GM10248 (cell line): ENCODE measurements at regions not wholly inside any gene's neighbourhood (a gene's known extent, or its start where the extent isn't known, plus 50 kb on each side); places are given as distances from the start of the nearest gene placed in this dataset.

Source experiments
- CTCF ChIA-PET: fragments of 300-600 bp; sonication (Branson Sonifier 250); formaldehyde crosslinking; extraction: SDS; loops from one replicate; lab custom pipeline; 2021; ENCODE audit warnings: antibody characterized with exemption; lab: Yijun Ruan, JAX
- POLR2A ChIA-PET: fragments of 350-650 bp; sonication (Branson Sonifier 250); formaldehyde crosslinking; extraction: SDS; loops from one replicate; lab custom pipeline; 2020; ENCODE audit warnings: antibody characterized with exemption; lab: Yijun Ruan, JAX
- DNase-seq: peaks from one replicate; pipeline ENCODE4 v3.0.0; 2012; ENCODE audit errors: extremely low spot score
- CTCF ChIP-seq: IDR thresholded peaks from 2 replicates; pipeline ENCODE4 v1.5.1; 2012; ENCODE audit warnings: mild to moderate bottlenecking, low read depth; ENCODE audit errors: extremely low read depth, missing control alignments, control extremely low read depth

GRCh38 chr13:28568286-28568685, 73.4 kb upstream of the FLT1 start:
- ChIA-PET CTCF (interaction anchor here (0.7 kb wide), 1 partner anchor 63 kb away, joined by 3 read pairs; no protein-coding TSS in a partner anchor), POLR2A (no interaction called here)
- no peak for DNase-seq
- TF ChIP-seq CTCF: no peak

DNA sequence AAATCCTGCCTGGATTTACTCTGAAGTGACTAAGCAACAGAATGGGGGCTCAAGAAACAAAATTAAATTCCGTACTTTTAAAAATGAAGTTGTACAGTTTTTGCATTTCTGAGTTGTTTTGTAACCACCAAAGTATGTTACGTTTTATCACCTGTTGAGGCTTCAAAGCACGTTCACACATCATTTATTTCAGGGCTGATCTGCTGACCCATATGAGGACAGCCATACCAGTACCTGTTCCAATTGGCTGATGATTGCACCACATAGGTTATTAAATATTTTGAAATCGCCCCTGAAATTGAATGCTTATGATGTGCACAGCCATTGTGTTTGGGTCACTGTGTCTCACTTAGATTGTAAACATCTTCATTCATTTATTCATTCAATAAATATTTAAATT, 72.0 kb upstream of the FLT1 start:
- DNase-seq: no peak
- TF ChIP-seq CTCF: no peak
- CTCF ChIA-PET: interaction anchor here (0.6 kb wide), 1 partner anchor 14 kb away, joined by 3 read pairs; no protein-coding TSS in a partner anchor
- POLR2A ChIA-PET: no interaction called here

DNA sequence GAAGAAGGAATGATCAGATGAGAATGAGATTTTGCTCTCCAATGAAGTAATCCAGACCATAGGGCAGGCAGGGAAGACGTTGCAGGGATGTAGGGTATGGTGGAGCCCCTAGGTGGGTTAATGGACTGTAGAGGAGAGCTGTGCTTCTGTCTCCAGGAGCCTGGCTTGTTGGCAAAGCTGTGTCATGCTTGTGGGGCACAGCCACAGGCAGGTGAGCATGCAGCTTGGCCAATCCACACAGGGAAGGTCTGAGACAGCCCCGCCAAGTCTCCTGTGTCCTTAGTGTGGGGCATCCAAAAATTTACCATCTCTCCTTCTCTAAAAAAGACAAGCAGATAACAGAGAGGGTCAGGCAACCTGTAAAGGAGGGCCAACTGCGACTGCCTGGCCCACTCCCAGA, 71.4 kb upstream of the FLT1 start:
- no peak for DNase-seq
- ChIA-PET CTCF (interaction anchor here (0.6 kb wide), 1 partner anchor 14 kb away, joined by 3 read pairs; no protein-coding TSS in a partner anchor), POLR2A (no interaction called here)
- TF ChIP-seq CTCF: no peak

- TF ChIP-seq CTCF: no peak
- ChIA-PET CTCF (interaction anchor here (1.4 kb wide), 1 partner anchor 11 kb away, joined by 5 read pairs; no protein-coding TSS in a partner anchor), POLR2A (no interaction called here)
- no peak for DNase-seq
These were observed 69.1 kb upstream of the FLT1 start for GRCh38 chr13:28564030-28564429.

DNA sequence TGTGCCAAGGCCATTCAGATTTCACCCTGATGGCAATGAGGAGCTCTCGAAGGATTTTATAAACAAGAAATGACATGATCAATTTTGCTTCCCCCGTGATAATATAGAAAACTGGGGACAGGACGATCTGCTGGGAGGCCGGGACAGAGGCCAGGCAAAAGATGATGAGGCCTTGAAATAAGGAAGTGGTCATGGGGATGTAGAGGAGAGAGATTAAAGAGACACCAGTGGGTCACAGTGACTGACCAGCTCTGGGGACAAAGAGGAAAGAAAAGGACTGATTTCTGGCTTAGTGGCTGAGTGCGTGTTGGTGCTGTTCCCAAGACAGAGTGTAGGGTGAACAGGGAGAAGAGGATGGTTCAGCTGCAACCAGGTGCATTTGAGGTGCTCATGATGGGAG, 68.7 kb upstream of the FLT1 start:
- no peak for TF ChIP-seq CTCF
- ChIA-PET POLR2A (no interaction called here), CTCF (interaction anchor here (1.4 kb wide), 1 partner anchor 10 kb away, joined by 5 read pairs; no protein-coding TSS in a partner anchor)
- no peak for DNase-seq

- ChIA-PET CTCF (interaction anchor here (2.1 kb wide), 1 partner anchor 12 kb away, joined by 4 read pairs; no protein-coding TSS in a partner anchor), POLR2A (no interaction called here)
- no peak for TF ChIP-seq CTCF
- no peak for DNase-seq
These were observed 65.7 kb upstream of the FLT1 start for GRCh38 chr13:28560612-28561011.

GRCh38 chr13:28559636-28560259, 64.8 kb upstream of the FLT1 start:
- ChIA-PET POLR2A (no interaction called here), CTCF (interaction anchor here (2.1 kb wide), 1 partner anchor 11 kb away, joined by 4 read pairs; no protein-coding TSS in a partner anchor)
- TF ChIP-seq CTCF: no peak
- DNase-seq: no peak
